HG02798 (cell line): ENCODE measurements at regions not wholly inside any gene's neighbourhood (a gene's known extent, or its start where the extent isn't known, plus 50 kb on each side); places are given as distances from the start of the nearest gene placed in this dataset.
"Not testable (repeated sequence)": the region's sequence is repeated elsewhere in the genome, so short reads cannot be mapped to it uniquely, and the experiment has no call there.

Experiments used
- ATAC-seq: cut with Tn5 transposase; IDR thresholded peaks from one replicate; pipeline ENCODE4 v1.9.1; 2021; ENCODE audit warnings: mild to moderate bottlenecking; ENCODE audit not compliant: unreplicated experiment, poor library complexity

DNA sequence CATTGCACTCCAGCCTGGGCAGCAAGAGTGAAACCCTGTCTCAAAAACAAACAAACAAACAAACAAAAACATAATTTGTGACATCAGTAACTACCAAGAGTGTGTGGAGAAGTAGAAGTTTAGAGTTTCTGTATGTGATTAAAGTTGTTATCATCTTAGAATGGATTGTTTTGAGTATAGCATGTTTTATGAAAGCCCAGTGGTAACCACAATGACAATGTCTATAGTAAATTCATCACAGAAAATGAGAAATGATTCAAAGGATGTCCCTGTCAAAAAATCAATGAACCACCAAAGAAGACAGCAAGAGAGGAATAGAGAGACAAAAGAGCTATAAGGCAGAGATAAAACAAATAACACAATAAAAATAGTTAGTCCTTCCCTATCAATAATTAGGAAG lies 1299.2 kb downstream of the CNTNAP5 start:
- no peak for ATAC-seq

GRCh38 chr2:125330133-125330532 lies 1305.0 kb downstream of the CNTNAP5 start:
- ATAC-seq, result peak; percentile 80

DNA sequence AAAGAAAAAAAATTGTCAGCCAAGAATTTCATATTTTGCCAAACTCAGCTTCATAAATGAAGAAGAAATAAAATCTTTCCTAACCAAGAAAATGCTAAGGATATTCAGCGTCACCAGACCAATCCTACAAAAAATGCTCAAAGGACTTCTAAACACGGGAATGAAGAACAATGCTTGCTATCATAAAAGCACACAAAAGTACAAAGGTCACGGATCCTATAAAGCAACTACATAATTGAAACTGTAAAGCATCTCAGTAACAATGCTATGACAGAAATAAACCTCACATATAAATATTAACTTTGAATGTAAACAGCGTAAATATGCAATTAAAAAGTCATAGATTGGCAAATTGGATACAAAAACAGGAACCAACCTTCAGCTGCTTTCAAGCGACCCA lies 1314.6 kb upstream of the GYPC start:
- no peak for ATAC-seq

DNA sequence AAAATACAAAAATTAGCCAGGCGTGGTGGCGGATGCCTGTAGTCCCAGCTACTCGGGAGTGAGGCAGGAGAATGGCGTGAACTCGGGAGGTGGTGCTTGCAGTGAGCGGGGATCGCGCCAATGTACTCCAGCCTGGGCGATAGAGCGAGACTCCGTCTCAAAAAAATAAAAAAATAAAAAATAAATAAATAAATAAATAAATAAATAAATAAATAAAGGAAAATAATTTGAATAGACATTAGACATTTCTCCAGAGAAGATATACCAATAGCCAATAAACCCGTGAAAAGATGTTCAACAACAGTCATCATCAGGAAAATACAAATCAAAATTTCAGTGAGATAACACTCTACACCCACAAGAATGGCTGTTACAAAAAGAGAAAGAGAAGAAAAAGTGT lies 1302.4 kb upstream of the GYPC start:
- not testable (repeated sequence) for ATAC-seq

- no peak for ATAC-seq
These were observed 1291.6 kb upstream of the GYPC start for GRCh38 chr2:125364192-125364983.

DNA sequence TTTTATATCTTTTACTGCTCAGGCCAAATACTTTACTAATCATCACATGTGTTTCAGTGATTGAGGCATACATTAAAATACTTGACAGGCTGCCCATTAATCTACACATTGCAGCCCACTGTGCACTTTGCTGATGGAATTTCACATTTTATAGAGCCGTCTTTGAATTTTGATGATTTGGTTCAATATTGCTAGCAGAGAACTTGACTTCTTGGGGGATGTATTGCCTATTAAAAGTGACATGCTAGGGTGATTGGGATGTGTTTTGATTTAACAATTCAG lies 1291.0 kb upstream of the GYPC start:
- no peak for ATAC-seq

GRCh38 chr2:125371867-125372266 lies 1284.1 kb upstream of the GYPC start:
- no peak for ATAC-seq

DNA sequence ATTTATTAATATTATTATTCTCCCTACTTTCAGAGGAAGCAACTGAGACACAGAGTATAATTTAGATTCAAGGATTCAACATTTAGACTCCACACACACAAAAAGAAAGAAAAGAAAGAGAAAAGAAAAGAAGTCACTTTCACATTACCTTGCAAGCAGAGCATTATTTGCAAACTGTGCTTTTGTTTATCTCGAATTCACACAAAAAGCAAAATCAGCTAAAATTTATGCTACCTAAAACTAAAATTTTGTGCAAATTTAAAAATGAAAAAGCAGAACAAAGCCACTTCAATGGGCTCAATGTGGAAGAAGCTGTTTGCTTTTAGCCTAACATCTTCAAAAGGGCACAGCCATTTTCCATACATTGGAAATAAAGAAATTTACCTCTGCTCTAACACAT lies 1282.7 kb upstream of the GYPC start:
- ATAC-seq, result no peak

DNA sequence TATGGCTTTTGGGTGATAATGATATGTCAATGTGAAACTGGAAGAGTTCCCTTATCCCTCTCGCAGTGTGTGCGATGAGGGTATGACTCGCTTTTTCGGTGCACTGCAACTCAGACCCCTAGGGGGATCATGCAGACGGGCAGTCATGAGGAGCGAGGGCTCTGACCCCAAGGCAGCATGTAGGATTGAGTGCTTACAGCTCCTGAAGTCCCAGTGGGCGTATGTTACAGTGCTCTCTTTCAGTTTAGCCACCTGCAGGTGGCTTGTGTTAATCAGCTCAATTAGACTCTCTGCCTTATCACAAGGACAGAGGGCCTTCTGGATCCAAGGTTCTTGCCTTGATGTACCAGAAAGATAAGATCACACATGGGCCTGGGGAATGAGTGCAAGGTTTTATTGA lies 1269.9 kb upstream of the GYPC start:
- ATAC-seq, result peak; percentile 64

- ATAC-seq, result peak; percentile 90
These were observed 1258.3 kb upstream of the GYPC start for GRCh38 chr2:125397535-125398251.

DNA sequence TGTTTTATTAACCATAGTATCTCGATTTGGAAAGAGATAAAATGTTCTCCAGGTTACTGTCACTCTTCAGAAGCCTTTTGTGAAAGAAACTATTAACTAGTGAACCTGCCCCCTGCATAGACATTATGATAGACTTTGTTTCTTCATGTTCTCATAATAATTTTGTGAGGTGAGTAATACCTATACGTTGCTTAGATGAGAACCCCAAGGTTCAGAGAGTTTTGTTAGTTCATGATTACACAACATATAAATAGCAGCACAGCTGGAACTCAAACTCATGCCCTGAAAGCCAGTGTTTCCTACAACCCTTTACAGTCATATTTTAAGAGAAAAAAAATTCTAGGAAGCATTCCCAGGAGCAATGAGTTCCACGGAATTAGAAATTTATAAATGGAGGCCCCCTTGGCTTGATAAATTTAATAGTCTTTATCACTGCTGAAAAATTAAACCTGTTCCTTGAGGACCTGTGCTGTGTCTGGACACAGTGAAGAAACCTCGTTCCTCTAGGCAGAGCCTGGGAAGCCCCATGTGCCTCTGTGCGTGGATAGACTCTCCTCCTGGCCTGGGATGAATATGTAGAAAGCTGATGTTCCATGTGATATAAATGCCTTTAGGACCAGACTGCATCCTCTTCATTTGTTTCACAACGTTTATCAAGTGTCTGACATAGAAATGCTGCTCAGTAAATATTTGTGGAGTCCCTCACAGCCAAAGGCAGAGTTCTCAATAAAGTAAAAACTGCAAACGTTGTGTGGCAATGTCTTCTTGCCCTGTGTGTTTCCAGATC lies 1257.0 kb upstream of the GYPC start:
- peak; percentile 26 for ATAC-seq

- no peak for ATAC-seq
These were observed 1250.1 kb upstream of the GYPC start for GRCh38 chr2:125405816-125406215.

DNA sequence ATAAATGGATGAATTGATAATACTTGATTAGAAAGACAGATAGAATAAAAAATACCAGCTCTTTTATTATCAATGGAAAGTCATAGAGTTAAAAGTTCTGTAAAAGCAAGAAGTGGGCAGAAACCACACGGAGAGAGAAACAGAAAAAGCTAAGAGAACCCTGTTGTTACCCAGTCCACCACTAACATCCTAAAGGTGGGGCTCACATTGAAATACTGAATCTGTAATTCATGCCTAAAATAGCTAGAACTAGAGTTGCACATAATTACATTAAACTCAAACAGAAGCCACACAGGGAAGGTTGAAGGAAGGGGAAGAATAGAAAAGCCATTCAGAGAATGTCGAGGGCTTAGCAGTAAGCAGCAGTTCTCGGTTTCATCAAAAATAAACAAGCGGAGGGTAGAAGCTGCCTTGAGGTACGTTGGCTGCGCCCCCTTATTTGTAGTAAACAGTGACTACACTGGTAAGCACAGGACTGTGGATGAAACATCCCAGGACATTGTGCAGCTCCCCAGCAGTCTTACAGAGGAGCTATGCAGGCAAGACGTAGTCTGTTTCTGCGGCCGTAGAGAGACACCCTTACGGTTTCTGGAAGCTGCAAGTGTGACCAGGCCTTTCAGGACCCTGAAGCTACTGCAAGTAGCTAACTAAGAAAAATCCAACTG lies 1247.0 kb upstream of the GYPC start:
- no peak for ATAC-seq

- ATAC-seq, result no peak
These were observed 1237.5 kb upstream of the GYPC start for GRCh38 chr2:125418483-125418882.

- not testable (repeated sequence) for ATAC-seq
These were observed 1233.7 kb upstream of the GYPC start for GRCh38 chr2:125422198-125422770.

DNA sequence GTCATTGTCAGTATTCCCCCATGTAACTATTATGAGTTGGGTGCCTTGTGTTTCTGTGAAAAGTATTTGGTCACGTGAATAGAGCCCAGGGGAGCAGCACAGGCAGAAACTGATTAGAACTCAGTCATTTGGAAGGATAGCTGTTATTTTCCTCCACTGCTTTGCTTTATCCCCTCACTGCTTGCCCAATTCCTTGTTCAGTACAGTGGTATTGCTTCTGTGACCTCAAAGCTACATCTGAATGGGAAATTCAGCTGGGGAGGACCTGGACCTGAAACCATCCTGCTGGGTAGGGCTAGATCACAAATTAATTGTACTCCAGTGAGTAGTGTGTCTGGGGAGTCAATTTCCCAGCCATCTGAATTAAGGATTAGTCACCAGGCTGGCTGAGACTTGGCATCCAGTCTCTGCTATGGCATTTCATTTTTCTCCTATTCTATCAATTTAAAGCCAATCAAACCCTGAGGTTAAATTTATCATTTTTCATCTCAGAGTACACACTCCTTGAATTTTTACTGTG lies 1231.6 kb upstream of the GYPC start:
- ATAC-seq, result no peak

DNA sequence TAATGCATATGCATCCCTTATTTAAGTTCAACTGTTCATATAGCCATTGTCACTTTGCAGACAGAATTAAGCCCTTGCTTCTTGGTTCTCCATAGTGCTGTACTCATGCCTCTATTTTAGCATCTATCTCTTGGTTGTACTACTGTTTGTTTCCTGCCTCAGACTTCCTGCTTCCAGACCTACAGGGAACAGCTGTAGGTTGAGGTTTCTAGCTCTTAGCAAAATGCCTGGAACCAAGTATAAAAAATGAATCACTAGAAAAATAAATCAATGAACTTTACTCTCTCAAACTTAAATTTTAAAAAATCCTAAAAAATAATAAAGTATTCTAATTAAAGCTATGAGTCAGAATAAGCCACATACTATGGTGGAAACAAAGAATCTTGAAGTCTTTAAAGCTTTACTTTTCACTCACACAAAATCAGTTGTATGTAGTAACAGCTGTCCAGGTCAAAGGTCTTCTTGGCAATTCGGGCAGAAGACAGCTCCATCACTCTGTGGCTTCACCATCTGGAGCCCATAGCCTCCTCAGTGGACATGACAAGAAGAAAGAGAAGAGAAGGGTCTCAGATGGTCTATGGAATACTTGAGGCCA lies 1228.1 kb upstream of the GYPC start:
- no peak for ATAC-seq

GRCh38 chr2:125444106-125444505 lies 1211.9 kb upstream of the GYPC start:
- no peak for ATAC-seq

DNA sequence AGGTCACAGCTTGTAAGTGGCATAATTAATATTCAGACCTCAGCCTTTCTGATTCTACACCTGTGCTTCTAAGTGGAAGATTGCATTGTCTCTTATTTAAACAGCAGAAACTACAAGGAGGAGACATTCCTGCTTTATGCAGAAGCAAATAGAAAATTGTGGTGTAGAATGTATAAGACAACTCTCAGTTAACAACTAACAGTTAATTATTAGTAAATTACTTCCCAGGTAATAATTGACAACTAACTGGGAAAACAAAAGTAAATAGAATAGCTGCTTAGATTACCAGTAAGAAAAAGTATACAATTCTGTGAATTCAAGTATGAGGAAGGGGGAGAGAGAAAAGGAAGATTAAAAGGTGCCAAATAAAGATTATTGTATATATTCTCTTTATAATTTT lies 1210.5 kb upstream of the GYPC start:
- no peak for ATAC-seq

- ATAC-seq, result no peak
These were observed 1205.9 kb upstream of the GYPC start for GRCh38 chr2:125450092-125450491.
